B cell (primary cell): ENCODE measurements at regions not wholly inside any gene's neighbourhood (a gene's known extent, or its start where the extent isn't known, plus 50 kb on each side); places are given as distances from the start of the nearest gene placed in this dataset.

Experiments
- ATAC-seq: fragments of 200-7000 bp; cut with Tn5 transposase; one replicate; pipeline ENCODE4 v1.10.0; 2021; ENCODE audit warnings: low read depth, mild to moderate bottlenecking, moderate number of reproducible peaks, moderate library complexity
- CTCF ChIA-PET: fragments of 350-600 bp; sonication (Branson Sonifier 250); formaldehyde crosslinking; loops from one replicate; lab custom pipeline; 2021; ENCODE audit warnings: antibody characterized with exemption, inconsistent platforms; lab: Charles Lee
- POLR2A ChIA-PET: fragments of 350-600 bp; sonication (Branson Sonifier 250); formaldehyde crosslinking; loops from one replicate; lab custom pipeline; 2021; ENCODE audit warnings: antibody characterized with exemption; lab: Charles Lee
- DNase-seq: peaks from one replicate; pipeline ENCODE4 v3.0.0; 2013
- H2AFZ ChIP-seq: 2 replicates; pipeline ENCODE4 v1.6.1; 2012; ENCODE audit warnings: mild to moderate bottlenecking, low read depth, low read length; ENCODE audit not compliant: insufficient read depth, poor library complexity, severe bottlenecking
- H3K27ac ChIP-seq, 2 donors: 1 replicate in 1 of 2; 2 replicates in 1 of 2; pipeline ENCODE4 v1.5.1; 2012 to 2013; ENCODE audit warnings: low read length in 2 of 2, mild to moderate bottlenecking in 2 of 2, moderate library complexity in 1 of 2
- H3K27me3 ChIP-seq, 4 experiments: fragments of 200-600 bp in 1 of 4; sonication (generic) in 1 of 4; replicated peaks in 1 of 4; 1 replicate in 2 of 4; 2 replicates in 2 of 4; pipeline versions ENCODE4 v1.6.1 to v1.7.0; 2013 to 2016; ENCODE audit warnings: low read length in 3 of 4, mild to moderate bottlenecking in 2 of 4, mixed read lengths in 1 of 4, moderate library complexity in 1 of 4; ENCODE audit not compliant: insufficient read depth in 4 of 4, control insufficient read depth in 3 of 4; ENCODE audit errors: control extremely low read depth in 1 of 4
- H3K36me3 ChIP-seq, 2 experiments: replicated peaks in 1 of 2; 1 replicate in 1 of 2; 2 replicates in 1 of 2; pipeline versions ENCODE4 v1.6.1 to v1.7.1; 2013; ENCODE audit warnings: low read length in 1 of 2; ENCODE audit not compliant: insufficient read depth in 2 of 2, control insufficient read depth in 1 of 2; ENCODE audit errors: control extremely low read depth in 1 of 2, extremely low read depth in 1 of 2
- H3K4me1 ChIP-seq, 2 donors: fragments of 200-600 bp in 1 of 2; sonication (generic) in 1 of 2; 1 replicate in 1 of 2; 2 replicates in 1 of 2; pipeline versions ENCODE4 v1.5.1 to v1.6.1; 2013 to 2017; ENCODE audit warnings: low read length in 2 of 2; ENCODE audit not compliant: control insufficient read depth in 2 of 2, insufficient read depth in 2 of 2
- H3K4me2 ChIP-seq: replicated peaks from 2 replicates; pipeline ENCODE3; 2012; ENCODE audit warnings: mild to moderate bottlenecking, low read depth, low read length; ENCODE audit not compliant: poor library complexity, severe bottlenecking
- H3K4me3 ChIP-seq, 5 experiments: fragments of 200-600 bp in 1 of 5; sonication (generic) in 1 of 5; 1 replicate in 3 of 5; 2 replicates in 2 of 5; pipeline versions ENCODE4 v1.5.1 to v1.7.0; 2011 to 2016; ENCODE audit warnings: low read length in 4 of 5, mild to moderate bottlenecking in 4 of 5, low read depth in 2 of 5, control low read depth in 1 of 5, moderate library complexity in 1 of 5; ENCODE audit not compliant: insufficient read depth in 1 of 5; ENCODE audit errors: control extremely low read depth in 1 of 5, extremely low read depth in 1 of 5
- H3K79me2 ChIP-seq: fragments of 200-600 bp; sonication (generic); one replicate; pipeline ENCODE4 v1.6.0; 2016; ENCODE audit warnings: low read length; ENCODE audit not compliant: control insufficient read depth, insufficient read depth
- H3K9ac ChIP-seq: fragments of 200-600 bp; sonication (generic); 2 replicates; pipeline ENCODE4 v1.6.1; 2017; ENCODE audit warnings: mild to moderate bottlenecking, low read length, moderate library complexity
- H3K9me3 ChIP-seq, 3 donors: one replicate each; pipeline versions ENCODE4 v1.6.1 to v1.7.1; 2013; ENCODE audit warnings: low read length in 2 of 3; ENCODE audit not compliant: control insufficient read depth in 2 of 3, insufficient read depth in 1 of 3; ENCODE audit errors: control extremely low read depth in 1 of 3
- H4K20me1 ChIP-seq: 2 replicates; pipeline ENCODE4 v1.6.0; 2012; ENCODE audit warnings: mild to moderate bottlenecking, low read length; ENCODE audit not compliant: insufficient read depth, control insufficient read depth, poor library complexity, severe bottlenecking
- H3K27ac Mint-ChIP-seq: one replicate; pipeline ENCODE4 v1.8.0; 2021; ENCODE audit warnings: mixed read lengths
- H3K27me3 Mint-ChIP-seq: one replicate; pipeline ENCODE4 v1.8.0; 2021; ENCODE audit warnings: mixed read lengths
- H3K4me1 Mint-ChIP-seq: one replicate; pipeline ENCODE4 v1.8.0; 2021; ENCODE audit warnings: mixed read lengths
- H3K4me3 Mint-ChIP-seq: one replicate; pipeline ENCODE4 v1.8.0; 2021; ENCODE audit warnings: mixed read lengths
- H3K9me3 Mint-ChIP-seq: one replicate; pipeline ENCODE4 v1.8.0; 2022; ENCODE audit warnings: mixed read lengths; ENCODE audit not compliant: insufficient read depth
- EZH2 ChIP-seq: IDR thresholded peaks from 2 replicates; pipeline ENCODE4 v1.6.1; 2012; ENCODE audit warnings: borderline replicate concordance, low read depth, mild to moderate bottlenecking, moderate library complexity, low read length; ENCODE audit not compliant: insufficient read depth, poor library complexity, severe bottlenecking
- WGBS: methylation state at CpG from one replicate; pipeline ENCODE4 v1.1.5; 2013; ENCODE audit warnings: missing lambda C conversion rate; ENCODE audit not compliant: insufficient coverage; 5-methylcytosine and 5-hydroxymethylcytosine counted together
- intact Hi-C: fragments of 100-400 bp; cut with micrococcal nuclease; formaldehyde crosslinking; loops from one replicate; pipeline ENCODE4 v1.10.0; 2022
- TF ChIP-seq, protein P1 (sequence below): fragments of 200-600 bp; IDR thresholded peaks from one replicate; pipeline ENCODE4 v1.8.0; 2022; ENCODE audit warnings: antibody characterized with exemption, mild to moderate bottlenecking

DNA sequence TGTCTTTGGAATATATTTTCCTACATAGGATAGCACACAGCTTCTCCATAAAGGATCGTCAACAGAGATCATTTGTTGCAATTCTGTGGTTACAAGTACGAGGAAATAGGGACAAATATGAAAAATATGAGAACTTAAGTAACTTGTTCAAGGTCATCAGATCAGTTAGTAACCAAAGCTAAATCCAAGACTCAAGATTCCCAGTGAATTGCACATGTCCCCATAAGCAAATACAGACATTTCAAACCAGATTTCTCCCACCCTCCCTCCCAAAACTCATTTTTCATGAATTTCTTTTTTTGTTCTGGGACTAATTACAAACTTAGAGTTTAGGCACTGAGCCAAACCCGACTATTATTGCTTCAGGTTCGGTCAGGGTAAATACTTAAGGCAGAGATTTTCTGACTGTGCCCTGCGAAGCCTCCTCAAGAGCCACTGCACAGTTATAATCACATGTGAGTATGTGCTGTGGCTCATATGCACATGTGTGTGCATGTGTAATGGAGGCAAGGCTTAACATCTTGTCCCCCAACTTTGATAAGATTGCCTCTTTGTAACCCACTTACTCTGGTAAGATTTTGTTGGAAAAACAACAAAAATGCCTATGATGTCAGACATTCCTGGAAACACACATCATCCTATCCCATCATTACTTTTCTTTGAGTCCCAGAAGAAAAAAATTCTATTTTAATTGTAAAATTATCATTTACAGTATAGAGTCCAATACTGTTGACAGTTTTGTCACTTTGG lies 216.2 kb downstream of the CD83 start:
- Mint-ChIP-seq H3K4me3 (no peak overlapping the region), H3K9me3 (peaks cover 5% of the 10 kb centered on the region), H3K27me3 (no peaks in the 10 kb centered on the region), H3K27ac (no peak overlapping the region), H3K4me1 (peaks cover 2% of the 10 kb centered on the region)
- POLR2A ChIA-PET, result no interaction called here
- Histone ChIP-seq H3K27ac (no peak overlapping the region), H3K36me3 (no peaks in the 10 kb centered on the region), H2AFZ (no peak overlapping the region), H3K4me2 (no peak overlapping the region), H3K27me3 (no peaks in the 10 kb centered on the region), H3K79me2 (no peaks in the 10 kb centered on the region), H3K9ac (no peak overlapping the region), H4K20me1 (no peaks in the 10 kb centered on the region), H3K4me3 (no peak overlapping the region), H3K4me1 (no peaks in the 10 kb centered on the region), H3K9me3 (no peaks in the 10 kb centered on the region)
- DNase-seq, result no peak
- 100% methylated on average over 2 of the region's 5 CpGs for WGBS
- TF ChIP-seq, protein P1, sequence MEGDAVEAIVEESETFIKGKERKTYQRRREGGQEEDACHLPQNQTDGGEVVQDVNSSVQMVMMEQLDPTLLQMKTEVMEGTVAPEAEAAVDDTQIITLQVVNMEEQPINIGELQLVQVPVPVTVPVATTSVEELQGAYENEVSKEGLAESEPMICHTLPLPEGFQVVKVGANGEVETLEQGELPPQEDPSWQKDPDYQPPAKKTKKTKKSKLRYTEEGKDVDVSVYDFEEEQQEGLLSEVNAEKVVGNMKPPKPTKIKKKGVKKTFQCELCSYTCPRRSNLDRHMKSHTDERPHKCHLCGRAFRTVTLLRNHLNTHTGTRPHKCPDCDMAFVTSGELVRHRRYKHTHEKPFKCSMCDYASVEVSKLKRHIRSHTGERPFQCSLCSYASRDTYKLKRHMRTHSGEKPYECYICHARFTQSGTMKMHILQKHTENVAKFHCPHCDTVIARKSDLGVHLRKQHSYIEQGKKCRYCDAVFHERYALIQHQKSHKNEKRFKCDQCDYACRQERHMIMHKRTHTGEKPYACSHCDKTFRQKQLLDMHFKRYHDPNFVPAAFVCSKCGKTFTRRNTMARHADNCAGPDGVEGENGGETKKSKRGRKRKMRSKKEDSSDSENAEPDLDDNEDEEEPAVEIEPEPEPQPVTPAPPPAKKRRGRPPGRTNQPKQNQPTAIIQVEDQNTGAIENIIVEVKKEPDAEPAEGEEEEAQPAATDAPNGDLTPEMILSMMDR, result no peak
- no peak for TF ChIP-seq EZH2
- CTCF ChIA-PET, result no interaction called here
- intact Hi-C loops, result no loop called here
- ATAC-seq, result no peak

DNA sequence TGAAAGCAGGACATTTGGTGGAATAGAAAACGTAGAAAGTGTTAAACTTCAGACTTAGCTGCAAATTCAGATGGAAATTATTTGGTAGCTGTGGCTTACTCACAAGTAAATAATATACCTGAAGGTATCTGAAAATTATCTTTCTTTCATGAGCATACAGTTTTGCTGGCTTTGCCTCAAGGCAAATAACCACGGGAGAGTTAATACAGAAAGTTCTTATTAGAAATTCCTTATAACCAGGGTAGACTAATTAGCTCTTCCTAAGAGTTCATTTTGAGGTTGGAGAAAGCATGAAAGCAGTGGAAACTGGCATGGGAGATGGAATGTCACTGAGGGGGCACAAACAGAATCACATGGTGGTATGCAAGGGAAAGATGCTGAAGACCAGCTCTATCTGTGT lies 217.5 kb downstream of the CD83 start:
- H3K4me1 Mint-ChIP-seq, result peaks cover 15% of the 10 kb centered on the region
- ChIA-PET CTCF (no interaction called here), POLR2A (no interaction called here)
- ATAC-seq (no peak), DNase-seq (no peak)
- TF ChIP-seq, protein P1, result no peak
- no peak for TF ChIP-seq EZH2
- no peak overlapping the region for H3K4me3 ChIP-seq
- H4K20me1 ChIP-seq, result no peaks in the 10 kb centered on the region
- H3K4me1 ChIP-seq, result peaks cover 10 to 11% of the 10 kb centered on the region in 2 donors
- no peaks in the 10 kb centered on the region for H3K79me2 ChIP-seq
- WGBS, result no CpG with 5 or more reads among the region's 2 CpGs
- H3K9me3 ChIP-seq, result no peaks in the 10 kb centered on the region
- peaks cover 5% of the 10 kb centered on the region for H3K9me3 Mint-ChIP-seq
- H3K4me2 ChIP-seq, result no peak overlapping the region
- H3K27ac Mint-ChIP-seq, result no peak overlapping the region
- H3K27me3 Mint-ChIP-seq, result no peaks in the 10 kb centered on the region
- no peaks in the 10 kb centered on the region for H3K36me3 ChIP-seq
- no peak overlapping the region for H2AFZ ChIP-seq
- no peak overlapping the region for H3K9ac ChIP-seq
- H3K27me3 ChIP-seq, result no peaks in the 10 kb centered on the region
- intact Hi-C loops, result no loop called here
- H3K4me3 Mint-ChIP-seq, result no peak overlapping the region
- no peak overlapping the region for H3K27ac ChIP-seq
